ENCODE measurements at regions not wholly inside any gene's neighbourhood (a gene's known extent, or its start where the extent isn't known, plus 50 kb on each side); places are given as distances from the start of the nearest gene placed in this dataset.
A peak's percentile ranks its signal among the peaks of the same experiment; 100 is the strongest.
"Not testable (repeated sequence)": the region's sequence is repeated elsewhere in the genome, so short reads cannot be mapped to it uniquely, and the experiment has no call there.

- H3K27ac ChIP-seq: peak overlapping the region; percentile 73
- peak overlapping the region; percentile 36 for H3K4me3 ChIP-seq
- intact Hi-C loops (cut with DNase I): no loop called here
Observed at GRCh38 chr18:33820517-33821371, 242.7 kb downstream of the ASXL3 start.

DNA sequence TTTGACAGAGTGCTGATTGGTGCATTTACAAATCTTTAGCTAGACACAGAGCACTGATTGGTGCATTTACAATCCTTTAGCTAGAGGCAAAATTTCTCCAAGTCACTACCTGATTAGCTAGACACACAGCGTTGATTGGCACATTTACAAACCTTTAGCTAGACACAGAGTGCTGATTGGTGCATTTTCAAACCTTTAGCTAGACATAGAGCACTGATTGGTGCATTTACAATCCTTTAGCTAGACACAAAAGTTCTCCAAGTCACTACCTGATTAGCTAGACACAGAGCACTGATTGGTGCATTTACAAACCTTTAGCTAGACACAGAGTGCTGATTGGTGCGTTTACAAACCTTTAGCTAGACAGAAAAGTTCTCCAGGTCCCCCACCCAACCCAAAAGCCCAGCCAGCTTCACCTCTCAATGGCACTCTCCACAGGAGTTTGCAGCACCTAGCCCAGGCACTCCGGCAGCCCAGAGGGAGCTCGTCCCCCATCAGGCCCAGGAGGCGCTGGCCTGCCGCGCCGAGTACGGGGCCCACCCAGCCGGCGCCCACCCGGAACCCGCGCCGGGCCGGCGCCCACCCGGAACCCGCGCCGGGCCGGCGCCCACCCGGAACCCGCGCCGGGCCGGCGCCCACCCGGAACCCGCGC is 241.8 kb downstream of the ASXL3 start:
- H3K36me3 ChIP-seq; H3K9me3 ChIP-seq; H3K27me3 ChIP-seq; H3K27ac ChIP-seq; H3K4me3 ChIP-seq; H3K4me1 ChIP-seq; H3K9ac ChIP-seq (ENCODE audit: low read depth in 2 of 2, low read length in 2 of 2); intact Hi-C loops (cut with DNase I): not testable (repeated sequence)
- peak; percentile 49 for DNase-seq

More at GRCh38 chr18:33820517-33821371, 242.7 kb downstream of the ASXL3 start:
- H3K9me3 ChIP-seq: no peaks in the 10 kb centered on the region
- TF ChIP-seq, protein P1, sequence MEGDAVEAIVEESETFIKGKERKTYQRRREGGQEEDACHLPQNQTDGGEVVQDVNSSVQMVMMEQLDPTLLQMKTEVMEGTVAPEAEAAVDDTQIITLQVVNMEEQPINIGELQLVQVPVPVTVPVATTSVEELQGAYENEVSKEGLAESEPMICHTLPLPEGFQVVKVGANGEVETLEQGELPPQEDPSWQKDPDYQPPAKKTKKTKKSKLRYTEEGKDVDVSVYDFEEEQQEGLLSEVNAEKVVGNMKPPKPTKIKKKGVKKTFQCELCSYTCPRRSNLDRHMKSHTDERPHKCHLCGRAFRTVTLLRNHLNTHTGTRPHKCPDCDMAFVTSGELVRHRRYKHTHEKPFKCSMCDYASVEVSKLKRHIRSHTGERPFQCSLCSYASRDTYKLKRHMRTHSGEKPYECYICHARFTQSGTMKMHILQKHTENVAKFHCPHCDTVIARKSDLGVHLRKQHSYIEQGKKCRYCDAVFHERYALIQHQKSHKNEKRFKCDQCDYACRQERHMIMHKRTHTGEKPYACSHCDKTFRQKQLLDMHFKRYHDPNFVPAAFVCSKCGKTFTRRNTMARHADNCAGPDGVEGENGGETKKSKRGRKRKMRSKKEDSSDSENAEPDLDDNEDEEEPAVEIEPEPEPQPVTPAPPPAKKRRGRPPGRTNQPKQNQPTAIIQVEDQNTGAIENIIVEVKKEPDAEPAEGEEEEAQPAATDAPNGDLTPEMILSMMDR (IDR thresholded peaks at IDR 0.05): no peak
- H3K9ac ChIP-seq (ENCODE audit: low read depth in 2 of 2, low read length in 2 of 2): no peak overlapping the region
- H3K4me1 ChIP-seq: no peaks in the 10 kb centered on the region
- no peaks in the 10 kb centered on the region for H3K27me3 ChIP-seq
- no peaks in the 10 kb centered on the region for H3K36me3 ChIP-seq
- DNase-seq: peak; percentile 57

GRCh38 chr18:33818145-33818544 is 240.1 kb downstream of the ASXL3 start:
- H3K36me3 ChIP-seq: no peaks in the 10 kb centered on the region
- no peaks in the 10 kb centered on the region for H3K4me1 ChIP-seq
- no peak overlapping the region for H3K9ac ChIP-seq (ENCODE audit: low read depth in 2 of 2, low read length in 2 of 2)
- H3K4me3 ChIP-seq: no peak overlapping the region
- TF ChIP-seq, protein P1 (IDR thresholded peaks at IDR 0.05): no peak
- no peaks in the 10 kb centered on the region for H3K9me3 ChIP-seq
- H3K27ac ChIP-seq: no peak overlapping the region
- no peak for DNase-seq
- intact Hi-C loops (cut with DNase I): no loop called here
- H3K27me3 ChIP-seq: no peaks in the 10 kb centered on the region

DNA sequence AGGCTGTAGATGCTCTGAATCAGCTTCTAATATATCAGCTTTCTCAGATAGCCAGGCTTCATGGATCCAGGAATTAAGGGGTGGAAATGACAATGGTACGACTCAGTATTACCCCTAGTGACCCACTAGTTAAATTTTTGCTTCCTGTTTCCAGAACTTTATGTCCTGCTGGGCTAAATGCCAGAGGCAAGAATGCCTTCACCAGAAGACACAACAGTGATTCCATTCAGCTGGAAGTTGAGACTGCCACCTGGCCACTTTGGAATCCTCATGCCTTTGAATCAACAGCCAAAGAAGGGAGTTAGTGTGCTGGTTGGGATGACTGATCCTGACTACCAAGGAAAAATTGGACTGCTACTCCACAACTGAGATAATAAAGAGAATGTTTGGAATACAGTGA is 239.1 kb downstream of the ASXL3 start:
- H3K4me3 ChIP-seq: no peak overlapping the region
- DNase-seq: no peak
- TF ChIP-seq, protein P1 (IDR thresholded peaks at IDR 0.05): no peak
- H3K36me3 ChIP-seq: no peaks in the 10 kb centered on the region
- H3K27ac ChIP-seq: no peak overlapping the region
- H3K27me3 ChIP-seq: no peaks in the 10 kb centered on the region
- intact Hi-C loops (cut with DNase I): no loop called here
- no peaks in the 10 kb centered on the region for H3K4me1 ChIP-seq
- H3K9ac ChIP-seq (ENCODE audit: low read depth in 2 of 2, low read length in 2 of 2): no peak overlapping the region
- no peaks in the 10 kb centered on the region for H3K9me3 ChIP-seq

GRCh38 chr18:33814546-33814945 is 236.5 kb downstream of the ASXL3 start:
- DNase-seq: no peak
- no peak overlapping the region for H3K9ac ChIP-seq (ENCODE audit: low read depth in 2 of 2, low read length in 2 of 2)
- TF ChIP-seq, protein P1 (IDR thresholded peaks at IDR 0.05): no peak
- no peaks in the 10 kb centered on the region for H3K4me1 ChIP-seq
- no peak overlapping the region for H3K27ac ChIP-seq
- no peak overlapping the region for H3K4me3 ChIP-seq
- no peaks in the 10 kb centered on the region for H3K27me3 ChIP-seq
- no peaks in the 10 kb centered on the region for H3K9me3 ChIP-seq
- no peaks in the 10 kb centered on the region for H3K36me3 ChIP-seq
- intact Hi-C loops (cut with DNase I): no loop called here

- TF ChIP-seq, protein P1 (IDR thresholded peaks at IDR 0.05): no peak
- Histone ChIP-seq H3K9ac (ENCODE audit: low read depth in 2 of 2, low read length in 2 of 2) (no peak overlapping the region), H3K4me1 (no peaks in the 10 kb centered on the region), H3K4me3 (no peak overlapping the region), H3K36me3 (no peaks in the 10 kb centered on the region), H3K27me3 (no peaks in the 10 kb centered on the region), H3K9me3 (no peaks in the 10 kb centered on the region), H3K27ac (peak overlapping the region; percentile 30)
- peak; percentile 65 for DNase-seq
- intact Hi-C loops (cut with DNase I): no loop called here
Observed at GRCh38 chr18:33812186-33812585, 234.2 kb downstream of the ASXL3 start.
